ENCODE measurements at regions not wholly inside any gene's neighbourhood (a gene's known extent, or its start where the extent isn't known, plus 50 kb on each side); places are given as distances from the start of the nearest gene placed in this dataset.

- H2AFZ ChIP-seq (ENCODE audit: low read depth, low read length), result no peak overlapping the region
- H3K9me1 ChIP-seq (replicated peaks; ENCODE audit: control insufficient read depth, extremely low read depth, insufficient read depth, low read length), result no peaks in the 10 kb centered on the region
- no peak overlapping the region for H3K9ac ChIP-seq (replicated peaks; ENCODE audit: extremely low read depth, insufficient read depth, low read length)
- H3K36me3 ChIP-seq (ENCODE audit: control insufficient read depth in 2 of 2, extremely low read depth in 1 of 2, insufficient read depth in 2 of 2, low read length in 2 of 2), result no peaks in the 10 kb centered on the region
- H3K4me2 ChIP-seq (ENCODE audit: insufficient read depth, low read length), result no peak overlapping the region
- H4K20me1 ChIP-seq (replicated peaks; ENCODE audit: control insufficient read depth, extremely low read depth, insufficient read depth, low read length), result no peaks in the 10 kb centered on the region
- intact Hi-C loops (cut with micrococcal nuclease) (no loop called here), dilution Hi-C loops (cut with MboI; ENCODE audit: extremely low pct_ligation_motif_present, low sequenced_read_pairs) (no loop called here)
- no peak overlapping the region for H3K27ac ChIP-seq (ENCODE audit: insufficient read depth, low read depth, low read length)
- FAIRE-seq (no peak), DNase-seq (ENCODE audit: low read depth, low spot score) (no peak)
- H3K9me3 ChIP-seq (replicated peaks; ENCODE audit: control insufficient read depth, insufficient read depth, low read length), result no peaks in the 10 kb centered on the region
- H3K4me1 ChIP-seq (ENCODE audit: control insufficient read depth, extremely low read depth, insufficient read depth, low read length), result peaks cover 10% of the 10 kb centered on the region
- no peaks in the 10 kb centered on the region for H3K27me3 ChIP-seq (ENCODE audit: control insufficient read depth in 2 of 2, insufficient read depth in 2 of 2, low read length in 2 of 2)
- H3K79me2 ChIP-seq (ENCODE audit: control insufficient read depth, insufficient read depth, low read length), result no peaks in the 10 kb centered on the region
- no TSS peak for BruUV-seq (replicated peaks)
- H3K4me3 ChIP-seq (replicated peaks in 1 of 3; ENCODE audit: insufficient read depth in 1 of 3, low read depth in 1 of 3, low read length in 3 of 3), result no peak overlapping the region
- no peak for TF ChIP-seq MAX (IDR thresholded peaks at IDR 0.05; ENCODE audit: insufficient read depth, insufficient read length)
- TF ChIP-seq EZH2 (IDR thresholded peaks at IDR 0.05; ENCODE audit: borderline replicate concordance, low read depth, low read length, severe bottlenecking), result no peak
- no peak for TF ChIP-seq POLR2AphosphoS5 (IDR thresholded peaks at IDR 0.05; ENCODE audit: insufficient read depth, low read depth, low read length)
- no peak for TF ChIP-seq FOS (IDR thresholded peaks at IDR 0.05; ENCODE audit: borderline replicate concordance, insufficient read depth, low read length)
- TF ChIP-seq JUN (IDR thresholded peaks at IDR 0.05; ENCODE audit: borderline replicate concordance, insufficient read depth, insufficient read length, low read depth), result no peak
- TF ChIP-seq GATA2 (IDR thresholded peaks at IDR 0.05; ENCODE audit: insufficient read depth, insufficient read length, low read depth, low read length), result no peak
- no peak for TF ChIP-seq MYC (IDR thresholded peaks at IDR 0.05; ENCODE audit: low read depth, low read length)
- no peak for TF ChIP-seq CTCF (IDR thresholded peaks at IDR 0.05; ENCODE audit: extremely low read depth in 1 of 2, insufficient read depth in 1 of 2, low read depth in 1 of 2, low read length in 2 of 2)
- no peak for TF ChIP-seq POLR2A (IDR thresholded peaks at IDR 0.05; ENCODE audit: low read depth, low read length)
- ChIA-PET CTCF (interaction anchor here (2.5 kb wide), 2 partner anchors 146 to 209 kb away, joined by 12 read pairs; partner anchors contain the start of gene CNOT8), POLR2A (no interaction called here)
Observed at GRCh38 chr5:154648706-154649105, 106.5 kb upstream of the LARP1 start.

Measured in endothelial cell of umbilical vein (primary cell).